ENCODE measurements at regions not wholly inside any gene's neighbourhood (a gene's known extent, or its start where the extent isn't known, plus 50 kb on each side); places are given as distances from the start of the nearest gene placed in this dataset.
"Not testable (repeated sequence)": the region's sequence is repeated elsewhere in the genome, so short reads cannot be mapped to it uniquely, and the experiment has no call there.

GRCh38 chr1:228837817-228838716 lies 102.8 kb downstream of the RHOU start:
- Histone ChIP-seq H3K9ac (ENCODE audit: low read length) (peak overlapping the region; percentile 28), H3K36me3 (ENCODE audit: control insufficient read depth, insufficient read depth, low read length, severe bottlenecking) (no peaks in the 10 kb centered on the region), H3K4me1 (ENCODE audit: control insufficient read depth, insufficient read depth, low read length) (peaks cover 25% of the 10 kb centered on the region), H3K4me3 (ENCODE audit: low read length) (no peak overlapping the region), H3K27me3 (replicated peaks; ENCODE audit: control insufficient read depth, insufficient read depth, low read length) (peaks cover 17% of the 10 kb centered on the region), H3K9me3 (ENCODE audit: control insufficient read depth, low read length) (peaks cover 6% of the 10 kb centered on the region)
- DNase-seq (ENCODE audit: low read depth), result peak; percentile 58

- H3K27me3 ChIP-seq (replicated peaks; ENCODE audit: control insufficient read depth, insufficient read depth, low read length), result peaks cover 12% of the 10 kb centered on the region
- no peak overlapping the region for H3K9ac ChIP-seq (ENCODE audit: low read length)
- no peak for DNase-seq (ENCODE audit: low read depth)
- no peak overlapping the region for H3K4me3 ChIP-seq (ENCODE audit: low read length)
- H3K36me3 ChIP-seq (ENCODE audit: control insufficient read depth, insufficient read depth, low read length, severe bottlenecking), result no peaks in the 10 kb centered on the region
- peaks cover 24% of the 10 kb centered on the region for H3K4me1 ChIP-seq (ENCODE audit: control insufficient read depth, insufficient read depth, low read length)
- H3K9me3 ChIP-seq (ENCODE audit: control insufficient read depth, low read length), result peaks cover 6% of the 10 kb centered on the region
These were observed 103.6 kb downstream of the RHOU start for GRCh38 chr1:228838717-228839500.

DNA sequence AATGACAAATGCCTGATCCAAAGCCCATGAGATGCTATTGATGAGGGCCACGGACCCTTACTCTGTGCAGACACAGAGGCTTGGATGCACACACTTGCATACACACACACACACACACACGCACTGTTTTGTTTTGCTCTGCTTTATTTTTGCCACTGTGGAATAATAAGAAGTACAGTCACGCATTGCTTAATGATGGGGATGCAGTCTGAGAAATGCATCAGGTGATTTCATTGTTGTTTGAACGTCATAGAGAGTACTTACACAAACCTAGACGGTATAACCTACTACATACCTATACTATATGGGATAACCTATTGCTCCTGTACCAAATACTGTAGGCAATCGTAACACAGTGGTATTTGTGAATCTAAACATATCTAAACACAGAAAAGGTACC lies 104.4 kb downstream of the RHOU start:
- no peaks in the 10 kb centered on the region for H3K36me3 ChIP-seq (ENCODE audit: control insufficient read depth, insufficient read depth, low read length, severe bottlenecking)
- H3K4me3 ChIP-seq (ENCODE audit: low read length), result no peak overlapping the region
- DNase-seq (ENCODE audit: low read depth), result no peak
- peaks cover 6% of the 10 kb centered on the region for H3K9me3 ChIP-seq (ENCODE audit: control insufficient read depth, low read length)
- peaks cover 17% of the 10 kb centered on the region for H3K4me1 ChIP-seq (ENCODE audit: control insufficient read depth, insufficient read depth, low read length)
- H3K27me3 ChIP-seq (replicated peaks; ENCODE audit: control insufficient read depth, insufficient read depth, low read length), result peaks cover 5% of the 10 kb centered on the region
- H3K9ac ChIP-seq (ENCODE audit: low read length), result no peak overlapping the region

GRCh38 chr1:228841632-228842031 lies 106.4 kb downstream of the RHOU start:
- H3K4me3 ChIP-seq (ENCODE audit: low read length), result no peak overlapping the region
- H3K36me3 ChIP-seq (ENCODE audit: control insufficient read depth, insufficient read depth, low read length, severe bottlenecking), result no peaks in the 10 kb centered on the region
- H3K9ac ChIP-seq (ENCODE audit: low read length), result no peak overlapping the region

GRCh38 chr1:228842094-228842775 lies 107.0 kb downstream of the RHOU start:
- no peak overlapping the region for H3K4me3 ChIP-seq (ENCODE audit: low read length)
- H3K9ac ChIP-seq (ENCODE audit: low read length), result no peak overlapping the region
- H3K4me1 ChIP-seq (ENCODE audit: control insufficient read depth, insufficient read depth, low read length), result peaks cover 17% of the 10 kb centered on the region
- H3K27me3 ChIP-seq (replicated peaks; ENCODE audit: control insufficient read depth, insufficient read depth, low read length), result no peaks in the 10 kb centered on the region
- H3K36me3 ChIP-seq (ENCODE audit: control insufficient read depth, insufficient read depth, low read length, severe bottlenecking), result no peaks in the 10 kb centered on the region
- peaks cover 6% of the 10 kb centered on the region for H3K9me3 ChIP-seq (ENCODE audit: control insufficient read depth, low read length)
- DNase-seq (ENCODE audit: low read depth), result peak; percentile 79

More at GRCh38 chr1:228841632-228842031, 106.4 kb downstream of the RHOU start:
- peaks cover 17% of the 10 kb centered on the region for H3K4me1 ChIP-seq (ENCODE audit: control insufficient read depth, insufficient read depth, low read length)
- H3K27me3 ChIP-seq (replicated peaks; ENCODE audit: control insufficient read depth, insufficient read depth, low read length), result no peaks in the 10 kb centered on the region
- no peak for DNase-seq (ENCODE audit: low read depth)
- H3K9me3 ChIP-seq (ENCODE audit: control insufficient read depth, low read length), result peaks cover 6% of the 10 kb centered on the region

GRCh38 chr1:228845101-228845500 lies 109.8 kb downstream of the RHOU start:
- Histone ChIP-seq H3K4me3 (ENCODE audit: low read length) (no peak overlapping the region), H3K36me3 (ENCODE audit: control insufficient read depth, insufficient read depth, low read length, severe bottlenecking) (no peaks in the 10 kb centered on the region), H3K4me1 (ENCODE audit: control insufficient read depth, insufficient read depth, low read length) (no peaks in the 10 kb centered on the region), H3K27me3 (replicated peaks; ENCODE audit: control insufficient read depth, insufficient read depth, low read length) (peaks cover 9% of the 10 kb centered on the region), H3K9ac (ENCODE audit: low read length) (no peak overlapping the region), H3K9me3 (ENCODE audit: control insufficient read depth, low read length) (peaks cover 10% of the 10 kb centered on the region)
- DNase-seq (ENCODE audit: low read depth), result no peak

GRCh38 chr1:228846952-228847351 lies 111.7 kb downstream of the RHOU start:
- DNase-seq (ENCODE audit: low read depth), result no peak
- H3K9ac ChIP-seq (ENCODE audit: low read length), result no peak overlapping the region
- no peaks in the 10 kb centered on the region for H3K4me1 ChIP-seq (ENCODE audit: control insufficient read depth, insufficient read depth, low read length)

GRCh38 chr1:228847451-228847850 lies 112.2 kb downstream of the RHOU start:
- not testable (repeated sequence) for H3K27me3 ChIP-seq (replicated peaks; ENCODE audit: control insufficient read depth, insufficient read depth, low read length); H3K9ac ChIP-seq (ENCODE audit: low read length); H3K4me1 ChIP-seq (ENCODE audit: control insufficient read depth, insufficient read depth, low read length); H3K36me3 ChIP-seq (ENCODE audit: control insufficient read depth, insufficient read depth, low read length, severe bottlenecking); H3K4me3 ChIP-seq (ENCODE audit: low read length); DNase-seq (ENCODE audit: low read depth)
- peaks cover 13% of the 10 kb centered on the region for H3K9me3 ChIP-seq (ENCODE audit: control insufficient read depth, low read length)

More at GRCh38 chr1:228846952-228847351, 111.7 kb downstream of the RHOU start:
- Histone ChIP-seq H3K27me3 (replicated peaks; ENCODE audit: control insufficient read depth, insufficient read depth, low read length) (peaks cover 9% of the 10 kb centered on the region), H3K36me3 (ENCODE audit: control insufficient read depth, insufficient read depth, low read length, severe bottlenecking) (no peaks in the 10 kb centered on the region), H3K9me3 (ENCODE audit: control insufficient read depth, low read length) (peaks cover 14% of the 10 kb centered on the region), H3K4me3 (ENCODE audit: low read length) (no peak overlapping the region)

- Histone ChIP-seq H3K4me3 (ENCODE audit: low read length) (no peak overlapping the region), H3K9ac (ENCODE audit: low read length) (no peak overlapping the region), H3K36me3 (ENCODE audit: control insufficient read depth, insufficient read depth, low read length, severe bottlenecking) (no peaks in the 10 kb centered on the region), H3K9me3 (ENCODE audit: control insufficient read depth, low read length) (peaks cover 7% of the 10 kb centered on the region), H3K27me3 (replicated peaks; ENCODE audit: control insufficient read depth, insufficient read depth, low read length) (peaks cover 9% of the 10 kb centered on the region), H3K4me1 (ENCODE audit: control insufficient read depth, insufficient read depth, low read length) (no peaks in the 10 kb centered on the region)
- DNase-seq (ENCODE audit: low read depth), result no peak
These were observed 113.1 kb downstream of the RHOU start for GRCh38 chr1:228848406-228848805.

- no peaks in the 10 kb centered on the region for H3K4me1 ChIP-seq (ENCODE audit: control insufficient read depth, insufficient read depth, low read length)
- peaks cover 7% of the 10 kb centered on the region for H3K9me3 ChIP-seq (ENCODE audit: control insufficient read depth, low read length)
- H3K4me3 ChIP-seq (ENCODE audit: low read length), result no peak overlapping the region
- H3K36me3 ChIP-seq (ENCODE audit: control insufficient read depth, insufficient read depth, low read length, severe bottlenecking), result no peaks in the 10 kb centered on the region
- H3K27me3 ChIP-seq (replicated peaks; ENCODE audit: control insufficient read depth, insufficient read depth, low read length), result peaks cover 9% of the 10 kb centered on the region
- no peak overlapping the region for H3K9ac ChIP-seq (ENCODE audit: low read length)
- DNase-seq (ENCODE audit: low read depth), result no peak
These were observed 113.8 kb downstream of the RHOU start for GRCh38 chr1:228849011-228849541.
